ENCODE measurements at regions not wholly inside any gene's neighbourhood (a gene's known extent, or its start where the extent isn't known, plus 50 kb on each side); places are given as distances from the start of the nearest gene placed in this dataset.
"Not testable (repeated sequence)": the region's sequence is repeated elsewhere in the genome, so short reads cannot be mapped to it uniquely, and the experiment has no call there.

DNA sequence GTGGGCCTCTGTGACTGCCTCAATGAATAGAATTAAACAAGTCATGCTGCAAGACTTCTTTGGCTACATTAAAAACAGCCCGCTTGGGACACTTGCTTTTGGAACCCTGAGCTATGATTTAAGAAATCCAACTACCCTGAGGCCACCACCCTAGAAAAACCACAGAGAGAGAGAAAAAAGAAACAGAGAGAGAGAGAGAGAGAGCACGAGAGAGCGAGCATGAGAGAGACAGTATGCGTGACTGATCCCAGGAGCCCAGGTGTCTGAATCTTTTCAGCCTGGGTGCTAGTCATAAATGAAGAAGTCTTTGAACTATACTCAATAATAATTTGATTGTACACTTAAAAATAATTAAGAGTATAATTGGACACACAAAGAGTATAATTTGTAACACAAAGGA, 123.1 kb upstream of the FREM1 start:
- DNase-seq (ENCODE audit: low read depth) = no peak

DNA sequence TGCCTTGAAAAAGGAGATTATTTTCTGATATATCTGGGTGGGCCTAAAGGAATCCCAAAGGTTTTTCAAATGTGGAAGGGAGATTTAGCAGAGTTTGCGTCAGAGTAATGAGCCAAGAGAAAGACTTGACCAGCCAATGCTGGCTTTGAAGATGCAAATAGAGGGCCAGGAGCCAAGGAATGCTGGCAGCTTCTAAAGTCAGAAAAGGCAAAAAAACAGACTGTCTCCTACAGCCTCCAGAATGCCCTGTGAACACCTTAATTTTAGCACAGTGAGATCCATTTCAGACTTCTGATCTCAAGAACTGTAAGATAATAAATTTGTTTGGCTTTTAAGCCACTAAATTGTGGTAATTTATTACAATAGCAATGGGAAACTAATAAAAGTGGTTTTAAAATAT, 122.6 kb upstream of the FREM1 start:
- DNase-seq (ENCODE audit: low read depth) = no peak

DNA sequence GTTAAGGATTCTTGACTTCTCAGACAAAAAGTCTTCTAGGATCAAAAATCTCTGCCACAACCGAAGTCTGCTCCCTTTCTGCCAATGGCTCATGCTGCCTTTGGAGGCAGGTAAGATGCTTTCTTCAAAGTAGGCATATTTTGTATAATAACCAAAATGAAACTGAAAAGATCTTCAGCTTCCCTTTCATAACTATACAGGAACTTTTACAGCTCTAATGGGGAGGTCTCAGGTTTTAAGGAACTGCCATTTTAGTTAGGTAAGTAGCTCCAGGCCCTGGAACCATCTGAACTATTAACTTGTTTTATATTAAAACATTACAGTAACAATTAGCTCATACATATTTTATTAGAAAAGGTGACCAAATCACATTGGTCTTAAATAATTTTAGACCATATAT, 110.9 kb upstream of the FREM1 start:
- no peak for DNase-seq (ENCODE audit: low read depth)

DNA sequence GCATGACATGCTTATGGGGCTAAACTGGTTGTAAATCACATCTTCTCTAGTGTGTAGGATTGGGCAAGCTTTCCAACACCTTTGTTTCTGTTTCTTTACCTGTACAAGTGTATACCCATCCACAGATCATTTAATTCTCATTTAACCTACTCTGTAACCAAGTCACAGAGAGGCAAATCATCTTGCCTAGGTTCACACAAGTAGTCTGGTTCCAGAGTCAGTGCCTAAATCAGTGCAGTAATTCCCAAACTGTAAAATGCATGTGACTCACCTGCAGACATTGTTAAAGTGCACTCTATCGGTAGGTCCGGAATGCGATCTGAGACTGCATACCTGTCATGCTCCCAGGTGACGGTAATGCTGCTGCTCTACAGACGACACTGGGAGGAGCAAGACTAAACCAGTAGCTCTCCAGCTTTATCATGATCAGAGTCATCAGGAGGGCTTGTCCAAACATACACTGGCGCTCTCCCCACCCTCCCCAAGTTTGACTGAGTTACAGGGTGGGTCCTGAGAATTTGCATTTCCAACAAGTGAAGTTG, 107.9 kb upstream of the FREM1 start:
- DNase-seq (ENCODE audit: low read depth) = no peak

DNA sequence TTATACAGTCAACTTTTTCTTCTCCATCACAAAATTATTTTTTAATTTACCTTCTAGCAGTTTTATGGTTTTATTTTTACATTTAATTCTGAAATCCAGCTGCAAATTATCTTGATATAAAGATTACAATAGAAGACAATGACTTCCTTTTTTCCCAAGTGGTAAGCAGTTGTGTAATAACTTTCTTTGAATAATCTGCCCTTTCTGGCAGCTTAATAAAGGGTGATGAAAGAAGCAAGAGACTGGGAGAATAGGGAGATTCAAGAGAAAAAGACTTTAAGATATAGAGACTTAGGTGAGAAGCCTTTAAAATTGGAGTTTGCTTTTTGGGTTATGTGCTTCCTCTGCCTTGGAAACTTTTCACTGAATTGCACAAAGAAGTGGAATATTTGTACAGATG, 100.4 kb upstream of the FREM1 start:
- DNase-seq (ENCODE audit: low read depth) = no peak

DNA sequence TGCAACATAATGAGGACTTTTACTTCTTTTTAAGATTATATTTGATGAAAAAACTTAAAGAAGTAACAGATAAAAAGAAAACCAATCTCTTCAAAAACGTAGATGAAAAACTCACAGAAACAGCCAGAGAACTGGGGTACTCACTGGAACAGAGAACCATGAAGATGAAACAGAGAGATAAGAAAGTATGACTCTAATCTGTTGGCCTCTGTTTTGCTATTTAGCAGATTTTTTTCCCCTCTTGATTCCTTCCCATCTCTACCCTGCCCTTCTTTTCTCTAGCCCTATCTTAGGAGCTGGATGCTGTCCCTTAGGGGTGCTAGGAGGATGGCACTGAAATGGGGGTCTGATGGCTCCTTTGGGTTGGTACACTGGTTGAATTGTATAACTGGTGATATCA, 97.5 kb upstream of the FREM1 start:
- no peak for DNase-seq (ENCODE audit: low read depth)

DNA sequence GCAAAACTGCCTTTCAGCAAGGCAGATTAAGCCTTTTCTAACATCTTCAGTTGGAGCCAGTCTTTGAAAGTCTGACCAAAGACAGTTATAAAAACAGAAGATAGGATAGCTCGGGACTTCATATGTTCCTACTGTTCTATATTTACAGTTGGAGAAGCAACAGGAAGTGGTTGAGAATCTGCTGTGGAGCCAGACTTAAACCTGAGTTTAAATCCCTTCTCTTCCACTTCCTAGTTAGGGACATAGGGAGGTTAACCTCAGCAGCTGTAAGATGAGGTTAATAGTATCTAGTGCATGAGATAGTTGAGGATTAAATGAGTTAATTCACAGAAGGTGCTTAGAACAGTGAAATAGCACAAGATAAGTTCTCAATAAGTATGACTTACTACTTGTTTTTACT, 84.5 kb upstream of the FREM1 start:
- DNase-seq (ENCODE audit: low read depth) = no peak

DNA sequence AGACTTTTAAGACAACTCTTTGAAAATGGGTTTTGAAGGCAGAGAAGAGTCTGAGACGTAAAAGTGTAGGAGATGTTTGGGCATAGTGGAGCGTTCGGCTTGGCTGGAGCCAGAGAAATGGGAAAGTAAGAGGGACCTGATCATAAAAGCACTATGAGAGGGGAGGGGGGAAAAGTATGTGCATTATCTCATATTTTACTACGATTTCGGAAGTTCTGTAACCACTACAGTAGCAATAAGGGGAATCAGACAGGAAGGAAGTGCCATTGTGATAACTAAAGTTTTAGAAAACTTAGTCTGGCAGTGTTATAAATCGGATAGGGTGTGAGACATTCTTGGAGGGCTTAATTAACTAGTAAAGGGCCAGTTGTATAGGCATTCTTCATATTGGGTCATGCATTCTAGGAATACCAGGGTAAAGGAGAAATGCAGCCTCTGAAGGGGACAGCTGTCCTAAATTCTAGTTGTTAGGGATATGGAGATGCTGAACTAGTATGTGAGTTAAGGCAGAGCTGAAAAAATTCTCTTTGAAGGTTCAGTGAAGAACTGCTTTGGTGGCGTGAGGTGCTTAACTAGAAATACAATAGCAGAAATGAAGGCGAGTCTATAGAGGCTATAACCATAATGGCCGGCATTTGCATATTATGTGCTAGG, 83.8 kb upstream of the FREM1 start:
- peak; percentile 0 for DNase-seq (ENCODE audit: low read depth)

DNA sequence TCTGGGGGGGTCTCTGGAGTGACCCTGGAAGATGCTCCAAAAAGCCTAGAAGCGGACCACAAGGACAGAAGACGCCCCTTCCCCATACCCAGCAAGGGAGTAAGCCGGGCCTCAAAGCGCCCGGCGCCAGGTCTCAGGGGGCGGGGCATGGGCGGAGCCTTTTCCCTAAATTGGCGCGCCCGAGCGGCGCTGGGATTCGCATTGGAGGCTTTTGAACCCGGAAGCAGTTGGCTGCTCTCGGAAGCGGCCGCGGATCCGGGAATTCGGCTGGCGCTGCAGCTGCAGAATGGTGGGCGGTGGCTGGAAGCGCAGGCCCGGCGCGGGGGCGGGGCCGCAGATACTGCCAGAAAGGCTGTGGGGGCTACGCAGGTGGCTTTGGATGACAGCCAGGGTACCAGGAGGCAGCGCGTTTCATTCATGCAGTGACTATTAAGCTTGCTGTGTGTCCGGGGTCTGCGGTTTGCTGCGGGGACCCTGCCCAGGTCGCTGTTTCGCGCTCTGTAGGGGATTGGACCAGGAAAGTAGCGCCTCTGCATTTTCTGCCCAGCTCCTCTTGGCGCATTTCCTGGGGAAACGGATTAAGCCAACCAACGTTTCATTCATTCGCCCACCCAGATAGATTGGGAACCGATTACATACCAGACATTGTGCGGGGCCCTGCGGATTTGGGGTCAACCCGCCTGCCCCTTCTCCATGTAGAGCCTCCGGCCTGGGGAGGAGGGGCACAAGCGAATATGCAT, 83.0 kb upstream of the FREM1 start:
- peak; percentile 83 for DNase-seq (ENCODE audit: low read depth)

DNA sequence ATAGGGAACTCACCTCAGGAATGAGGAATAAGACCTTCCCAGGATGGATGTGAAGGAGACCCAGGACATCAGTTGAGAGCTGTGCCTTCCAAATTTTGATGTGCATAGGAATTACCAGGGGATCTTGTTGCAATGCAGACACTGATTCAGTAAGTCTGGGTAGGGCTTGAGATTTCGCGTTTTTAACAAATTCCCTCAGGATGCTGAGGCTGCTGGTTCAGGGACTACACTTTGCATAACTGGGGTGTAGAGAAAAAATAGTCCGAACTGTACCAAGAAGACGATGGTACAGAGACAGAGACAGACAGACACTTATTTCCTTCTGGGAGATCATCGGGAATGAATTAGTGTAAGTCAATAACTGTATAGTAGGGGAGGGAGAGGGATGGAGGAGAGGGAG, 82.3 kb upstream of the FREM1 start:
- peak; percentile 1 for DNase-seq (ENCODE audit: low read depth)

DNA sequence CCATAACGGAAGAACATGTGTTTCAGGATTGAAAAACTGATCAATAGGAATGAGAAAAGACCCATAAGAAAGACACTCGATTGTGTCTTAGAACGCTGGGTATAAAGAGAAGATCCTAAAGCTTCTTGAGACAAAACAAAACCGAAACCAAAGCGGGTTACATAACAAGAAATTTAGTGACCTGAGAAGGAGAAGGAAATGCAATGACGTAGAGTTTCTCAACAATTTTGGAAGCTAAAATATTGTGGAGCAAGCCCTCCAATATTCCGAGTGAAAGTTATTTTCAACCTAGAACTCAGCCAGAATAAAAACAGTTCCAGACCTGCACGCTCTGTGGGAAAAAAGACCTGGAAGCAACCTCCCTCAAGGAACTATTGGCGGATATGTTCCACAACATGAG, 81.9 kb upstream of the FREM1 start:
- DNase-seq (ENCODE audit: low read depth) = peak; percentile 42

DNA sequence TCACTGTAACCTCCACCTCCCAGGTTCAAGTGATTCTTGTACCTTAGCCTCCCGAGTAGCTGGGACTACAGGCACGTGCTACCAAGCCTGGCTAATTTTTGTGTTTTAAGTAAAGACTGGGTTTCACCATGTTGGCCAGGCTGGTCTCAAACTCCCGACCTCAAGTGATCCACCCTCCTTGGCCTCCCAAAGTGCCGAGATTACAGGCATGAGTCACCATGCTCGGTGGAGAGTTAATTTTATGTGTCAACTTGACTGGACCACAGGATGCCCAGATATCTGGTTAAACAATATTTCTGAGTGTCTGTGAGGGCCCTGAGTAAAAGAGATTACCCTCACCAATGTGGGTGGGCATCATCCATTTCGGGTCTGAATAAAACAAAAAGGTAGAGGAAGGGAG, 80.4 kb upstream of the FREM1 start:
- DNase-seq (ENCODE audit: low read depth) = peak; percentile 1

DNA sequence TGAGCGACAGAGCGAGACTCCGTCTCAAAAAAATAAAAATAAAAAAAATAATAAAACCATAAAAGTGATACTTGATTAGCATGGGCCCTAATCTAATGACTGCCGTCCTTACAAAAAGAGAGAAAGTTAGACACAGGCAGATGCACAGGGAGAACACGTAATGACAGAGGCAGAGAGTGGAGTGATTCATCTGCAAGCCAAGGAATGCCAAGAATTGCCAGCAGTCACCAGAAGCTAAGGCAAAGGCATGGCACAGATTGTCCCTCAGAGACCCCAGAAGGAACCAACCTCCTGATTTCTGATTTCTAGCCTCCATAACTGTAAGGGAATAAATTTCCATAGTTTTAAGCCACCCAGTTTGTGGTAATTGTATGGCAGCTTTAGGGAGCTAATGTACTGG, 79.6 kb upstream of the FREM1 start:
- DNase-seq (ENCODE audit: low read depth) = peak; percentile 53

DNA sequence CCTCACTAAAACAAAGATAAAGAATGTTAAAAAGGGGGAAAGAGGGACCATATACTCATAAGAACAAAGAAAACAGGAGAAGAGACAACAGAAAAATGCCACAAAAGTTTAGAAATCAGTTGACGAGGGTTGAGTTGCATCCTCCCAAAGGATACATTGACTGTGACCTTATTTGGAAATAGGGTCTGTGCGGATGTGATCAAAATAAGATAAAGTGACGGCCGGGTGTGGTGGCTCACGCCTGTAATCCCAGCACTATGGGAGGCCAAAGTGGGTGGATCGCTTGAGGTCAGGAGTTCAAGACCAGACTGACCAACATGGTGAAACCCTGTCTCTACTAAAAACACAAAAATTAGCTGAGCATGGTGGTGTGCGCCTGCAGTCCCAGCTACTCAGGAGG, 79.1 kb upstream of the FREM1 start:
- not testable (repeated sequence) for DNase-seq (ENCODE audit: low read depth)

DNA sequence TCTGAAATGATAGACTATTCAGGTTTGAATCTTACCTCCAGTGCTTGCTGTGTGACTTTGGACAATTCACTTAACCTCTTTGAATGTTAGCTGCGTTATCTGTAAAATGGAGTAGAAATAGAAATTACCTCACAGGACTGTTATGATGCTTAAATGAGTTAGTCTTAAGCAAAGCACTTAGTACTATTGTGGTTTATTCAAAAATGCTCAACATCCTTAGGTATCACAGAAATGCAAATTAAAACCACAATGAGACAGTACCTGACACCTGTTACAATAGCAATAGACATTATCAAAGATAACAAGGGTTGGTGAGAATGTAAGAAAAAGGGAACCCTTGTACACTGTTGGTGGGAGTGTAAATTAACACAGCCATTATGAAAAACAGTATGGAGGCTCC, 77.6 kb upstream of the FREM1 start:
- no peak for DNase-seq (ENCODE audit: low read depth)

DNA sequence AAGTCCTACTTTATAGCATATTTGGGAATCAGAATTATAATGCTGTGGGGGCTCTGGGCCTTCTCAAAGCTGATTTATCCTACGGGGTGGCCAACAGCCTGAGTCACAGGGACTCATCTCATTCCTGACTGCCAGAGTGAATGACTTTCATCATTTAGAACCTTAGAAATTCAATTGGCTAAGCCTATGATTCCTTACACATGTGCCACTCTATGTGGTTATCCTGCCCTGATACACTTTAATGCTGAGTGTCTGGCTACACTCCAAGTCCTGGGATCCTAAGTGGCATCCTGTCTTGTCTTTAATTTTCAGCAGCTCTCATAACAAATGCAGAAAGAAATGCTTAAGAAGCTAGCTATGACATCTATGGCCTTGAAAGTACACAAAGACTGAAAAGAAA, 75.2 kb upstream of the FREM1 start:
- peak; percentile 37 for DNase-seq (ENCODE audit: low read depth)

DNA sequence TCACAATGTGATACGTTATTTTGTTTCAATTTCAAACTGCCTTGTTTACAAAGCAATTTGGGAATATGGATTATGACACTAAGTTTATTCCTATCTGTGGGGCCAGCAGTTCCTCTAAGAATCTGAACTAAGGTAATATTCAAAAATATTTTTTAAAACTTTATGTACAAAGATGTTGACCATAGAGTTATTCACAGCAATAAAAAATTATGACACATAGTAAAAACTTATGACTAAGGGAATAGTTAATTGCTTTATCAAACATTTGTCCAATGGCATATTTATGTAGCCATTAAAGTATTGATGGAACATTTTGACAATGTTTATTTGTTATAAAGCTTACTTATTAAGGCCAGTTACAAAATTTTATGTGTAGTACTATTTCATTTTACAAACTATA, 73.4 kb upstream of the FREM1 start:
- DNase-seq (ENCODE audit: low read depth) = no peak

DNA sequence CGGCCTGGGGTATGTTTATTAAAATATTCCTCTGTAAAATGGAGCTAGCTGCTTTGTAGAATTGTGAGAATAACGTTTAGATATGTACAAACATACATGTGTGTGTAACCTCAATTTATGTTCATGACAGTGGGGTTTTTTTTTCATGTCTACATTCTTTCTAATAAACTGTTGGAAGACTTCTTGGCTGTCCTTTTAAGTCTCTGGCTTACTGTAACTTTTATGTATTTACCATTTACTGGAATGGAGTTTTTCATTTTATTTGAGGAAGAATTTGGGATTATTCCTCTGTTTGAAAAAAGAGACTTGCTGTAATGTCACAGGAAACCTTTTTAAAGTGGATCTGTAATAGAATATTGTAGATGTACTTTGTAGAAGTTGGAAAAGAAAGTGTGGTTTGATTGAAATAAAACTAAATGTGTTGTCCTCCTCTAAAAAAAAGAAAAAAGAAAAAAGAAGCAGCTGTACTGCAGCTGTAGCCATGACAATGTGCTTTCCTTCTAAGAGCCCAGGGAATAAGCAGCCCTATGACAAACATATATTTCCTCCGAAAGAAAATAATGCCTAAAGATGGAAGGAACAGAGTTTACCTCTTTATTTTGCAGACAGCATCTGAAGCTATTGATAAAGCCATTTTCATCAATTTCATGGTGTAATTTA, 71.2 kb upstream of the FREM1 start:
- DNase-seq (ENCODE audit: low read depth) = no peak

DNA sequence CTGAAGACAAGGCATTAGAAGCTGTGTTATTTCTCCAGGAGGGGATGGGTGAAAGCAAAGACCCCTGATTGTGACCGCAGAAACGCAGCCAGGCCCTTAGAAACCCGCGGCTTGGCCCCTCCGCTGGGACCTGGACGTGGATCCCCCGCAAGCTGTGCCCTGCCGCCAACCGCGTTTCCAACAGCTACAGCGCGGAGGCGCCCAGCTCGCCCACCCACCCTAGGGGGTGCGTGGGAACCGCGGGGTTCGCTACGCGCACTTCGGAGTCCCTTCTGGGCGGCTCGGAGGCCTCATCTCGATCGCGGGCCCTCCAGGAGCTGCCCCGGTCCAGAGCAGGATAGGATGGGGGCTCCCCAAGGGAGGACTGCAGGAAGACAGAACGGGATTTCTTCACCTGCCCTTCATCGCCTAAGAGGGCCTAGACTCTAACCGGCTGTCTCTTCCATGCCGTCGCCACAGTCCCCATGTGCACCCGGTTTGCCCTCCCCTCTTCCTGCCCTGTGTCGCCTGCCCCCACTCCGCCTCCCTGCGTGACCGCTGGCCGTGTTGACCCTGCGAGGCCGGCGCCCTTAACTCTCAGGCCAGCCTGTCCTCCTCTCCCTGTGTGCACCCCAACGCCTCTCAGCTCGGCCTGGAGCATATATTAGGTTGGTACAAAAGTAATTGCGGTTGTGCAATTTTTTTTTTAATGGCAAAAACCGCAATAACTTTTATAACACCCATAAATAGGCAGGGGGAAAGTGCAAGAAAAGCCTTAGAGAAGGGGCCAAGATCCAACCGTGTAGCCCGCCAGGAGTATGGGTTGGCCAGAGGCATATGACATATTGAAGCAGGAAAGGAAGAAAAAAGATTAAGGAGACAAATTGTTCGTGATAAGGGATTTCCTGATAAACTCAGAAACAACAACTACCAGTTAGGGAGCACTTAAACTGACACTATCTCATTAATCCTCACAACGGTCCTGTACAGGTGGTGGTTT, 68.1 kb upstream of the FREM1 start:
- no peak for DNase-seq (ENCODE audit: low read depth)

DNA sequence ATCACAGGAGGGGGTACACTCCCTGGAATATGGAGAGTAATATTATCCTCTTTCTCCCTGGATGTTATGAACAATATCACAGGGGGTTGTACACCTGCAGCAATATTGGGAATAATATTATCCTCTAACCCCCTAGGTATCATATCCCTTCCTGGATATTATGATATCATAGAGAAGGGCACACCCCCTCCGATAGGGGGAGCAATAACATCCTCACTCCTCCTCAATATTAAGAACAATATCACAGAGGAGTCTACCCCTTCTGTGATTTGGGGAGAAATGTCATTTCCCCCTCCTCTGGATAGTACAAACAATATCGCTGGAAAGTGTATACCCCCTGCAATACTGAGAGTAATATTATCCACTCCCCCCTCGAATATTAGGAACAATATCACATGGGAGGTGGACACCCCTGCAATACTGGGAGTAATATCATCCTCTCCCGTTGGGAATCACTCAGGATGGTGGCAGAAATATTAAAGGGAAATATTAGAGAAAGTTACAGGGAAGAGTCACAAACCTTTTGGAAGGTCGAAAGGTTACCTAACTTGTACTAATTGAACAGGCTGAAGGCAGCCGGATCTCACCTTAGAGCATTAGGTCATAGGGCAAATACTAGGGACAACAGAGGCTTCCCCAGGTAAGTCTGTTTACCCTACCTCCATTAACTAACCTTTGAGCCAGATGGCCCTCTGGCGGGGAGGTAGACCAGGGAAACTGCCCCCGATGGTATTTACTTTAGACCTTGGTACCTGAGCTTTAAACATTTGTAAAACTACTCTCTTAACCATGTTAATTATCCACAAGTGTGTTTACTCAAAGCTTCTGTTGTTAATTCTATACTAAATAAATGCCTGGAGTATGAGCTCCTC, 57.5 kb upstream of the FREM1 start:
- DNase-seq (ENCODE audit: low read depth) = no peak

Measured in EH (cell line).